SK-N-SH treated with all-trans-retinoic acid at 6 μM for 48 hours (cell line): ENCODE measurements at regions not wholly inside any gene's neighbourhood (a gene's known extent, or its start where the extent isn't known, plus 50 kb on each side); places are given as distances from the start of the nearest gene placed in this dataset.

ENCODE experiments used
- ATAC-seq: fragments of 200-7000 bp; cut with Tn5 transposase; 3 replicates; pipeline ENCODE4 v1.9.1; 2020; ENCODE audit warnings: mild to moderate bottlenecking, moderate library complexity
- ARNTL ChIP-seq: fragments of 450-650 bp; formaldehyde crosslinking; IDR thresholded peaks from 2 replicates; pipeline ENCODE4 v1.5.0; 2020; ENCODE audit warnings: low read depth, mild to moderate bottlenecking, moderate library complexity, borderline replicate concordance
- BACH2 ChIP-seq: fragments of 250-450 bp; sonication (Bioruptor Pico); IDR thresholded peaks from 2 replicates; pipeline ENCODE4 v1.9.0; 2021; ENCODE audit warnings: mild to moderate bottlenecking, borderline replicate concordance
- CSDC2 ChIP-seq: fragments of 250-450 bp; sonication (Bioruptor Pico); IDR thresholded peaks from 2 replicates; pipeline ENCODE4 v1.5.0; 2020; ENCODE audit warnings: mild to moderate bottlenecking, moderate library complexity
- ESRRG ChIP-seq: fragments of 250-450 bp; sonication (Bioruptor Pico); IDR thresholded peaks from 2 replicates; pipeline ENCODE4 v1.6.1; 2021; ENCODE audit warnings: mild to moderate bottlenecking
- GLIS3 ChIP-seq: fragments of 250-450 bp; sonication (Bioruptor Pico); IDR thresholded peaks from 2 replicates; pipeline ENCODE4 v1.5.0; 2020; ENCODE audit warnings: mild to moderate bottlenecking, moderate library complexity
- ISL1 ChIP-seq: fragments of 250-450 bp; sonication (Bioruptor Pico); IDR thresholded peaks from 2 replicates; pipeline ENCODE4 v2.1.2; 2022; ENCODE audit warnings: mild to moderate bottlenecking, moderate library complexity
- OSR1 ChIP-seq: fragments of 250-450 bp; sonication (Bioruptor Pico); IDR thresholded peaks from 2 replicates; pipeline ENCODE4 v1.8.0; 2022; ENCODE audit warnings: moderate library complexity, mild to moderate bottlenecking, inconsistent platforms
- RARB ChIP-seq: fragments of 250-450 bp; sonication (Bioruptor Pico); IDR thresholded peaks from 2 replicates; pipeline ENCODE4 v1.8.0; 2021; ENCODE audit warnings: mild to moderate bottlenecking, moderate library complexity
- SNAI2 ChIP-seq: fragments of 250-450 bp; sonication (Bioruptor Pico); IDR thresholded peaks from 2 replicates; pipeline ENCODE4 v1.5.0; 2020; ENCODE audit warnings: mild to moderate bottlenecking, moderate library complexity
- TCF4 ChIP-seq: fragments of 250-450 bp; sonication (Bioruptor Pico); IDR thresholded peaks from 2 replicates; pipeline ENCODE4 v1.8.0; 2021; ENCODE audit warnings: mild to moderate bottlenecking, moderate library complexity, borderline replicate concordance
- TOX ChIP-seq: fragments of 250-450 bp; sonication (Bioruptor Pico); IDR thresholded peaks from 2 replicates; pipeline ENCODE4 v1.8.0; 2021; ENCODE audit warnings: mild to moderate bottlenecking, moderate library complexity, borderline replicate concordance
- ZC3H10 ChIP-seq: fragments of 250-450 bp; sonication (Bioruptor Pico); IDR thresholded peaks from 2 replicates; pipeline ENCODE4 v1.5.1; 2021; ENCODE audit warnings: mild to moderate bottlenecking, moderate library complexity
- ZFP3 ChIP-seq: fragments of 250-450 bp; sonication (Bioruptor Pico); IDR thresholded peaks from 2 replicates; pipeline ENCODE4 v1.5.0; 2020; ENCODE audit warnings: mild to moderate bottlenecking, moderate library complexity
- ZFP30 ChIP-seq: fragments of 450-650 bp; formaldehyde crosslinking; IDR thresholded peaks from 2 replicates; pipeline ENCODE4 v1.5.0; 2022; ENCODE audit warnings: mild to moderate bottlenecking, moderate library complexity
- ZNF565 ChIP-seq: fragments of 450-650 bp; formaldehyde crosslinking; conservative IDR thresholded peaks from 2 replicates; pipeline ENCODE4 v1.5.0; 2020; ENCODE audit warnings: low read depth, mild to moderate bottlenecking, moderate library complexity
- ZNF70 ChIP-seq: fragments of 450-650 bp; formaldehyde crosslinking; IDR thresholded peaks from 2 replicates; pipeline ENCODE4 v1.5.0; 2020; ENCODE audit warnings: mild to moderate bottlenecking, moderate library complexity
- TF ChIP-seq, protein P1 (sequence below): fragments of 250-450 bp; sonication (Bioruptor Pico); IDR thresholded peaks from 2 replicates; pipeline ENCODE4 v1.8.0; 2020; ENCODE audit warnings: mild to moderate bottlenecking, moderate library complexity, borderline replicate concordance
- TF ChIP-seq, protein P2 (sequence below): fragments of 250-450 bp; sonication (Bioruptor Pico); IDR thresholded peaks from 2 replicates; pipeline ENCODE4 v1.8.0; 2021; ENCODE audit warnings: low read depth, mild to moderate bottlenecking, moderate library complexity, borderline replicate concordance
- TF ChIP-seq, protein P3 (sequence below): fragments of 250-450 bp; sonication (Bioruptor Pico); IDR thresholded peaks from 2 replicates; pipeline ENCODE4 v1.5.0; 2020; ENCODE audit warnings: mild to moderate bottlenecking, moderate library complexity
- TF ChIP-seq, protein P4 (sequence below): fragments of 250-450 bp; sonication (Bioruptor Pico); IDR thresholded peaks from 2 replicates; pipeline ENCODE4 v1.5.1; 2021; ENCODE audit warnings: mild to moderate bottlenecking, moderate library complexity

DNA sequence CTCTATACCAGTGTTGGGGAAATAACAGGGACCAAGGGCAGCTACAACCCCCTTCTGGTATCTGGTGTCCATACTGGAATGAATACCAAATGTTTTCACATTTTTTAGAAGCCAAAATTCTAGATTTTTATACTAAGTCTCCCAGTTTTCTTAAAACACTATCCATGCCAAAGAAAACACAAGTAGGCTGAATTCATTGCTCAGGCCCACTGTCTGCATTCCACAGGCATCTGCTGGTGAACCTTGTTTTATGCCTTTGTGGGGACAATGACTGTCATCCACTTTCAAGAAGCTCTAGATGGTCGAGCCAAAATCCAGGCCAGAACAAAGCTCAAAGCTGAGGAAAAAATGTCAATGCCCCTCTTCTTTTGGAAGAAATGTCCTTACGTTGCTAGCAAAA, 213.4 kb upstream of the RASGEF1B start:
- no peak for ATAC-seq
- no peak for TF ChIP-seq OSR1 (CRISPR knock-in tag)
- no peak for TF ChIP-seq ZNF565 (CRISPR knock-in tag)
- TF ChIP-seq RARB = no peak
- no peak for TF ChIP-seq ESRRG (CRISPR knock-in tag)
- TF ChIP-seq, protein P1, sequence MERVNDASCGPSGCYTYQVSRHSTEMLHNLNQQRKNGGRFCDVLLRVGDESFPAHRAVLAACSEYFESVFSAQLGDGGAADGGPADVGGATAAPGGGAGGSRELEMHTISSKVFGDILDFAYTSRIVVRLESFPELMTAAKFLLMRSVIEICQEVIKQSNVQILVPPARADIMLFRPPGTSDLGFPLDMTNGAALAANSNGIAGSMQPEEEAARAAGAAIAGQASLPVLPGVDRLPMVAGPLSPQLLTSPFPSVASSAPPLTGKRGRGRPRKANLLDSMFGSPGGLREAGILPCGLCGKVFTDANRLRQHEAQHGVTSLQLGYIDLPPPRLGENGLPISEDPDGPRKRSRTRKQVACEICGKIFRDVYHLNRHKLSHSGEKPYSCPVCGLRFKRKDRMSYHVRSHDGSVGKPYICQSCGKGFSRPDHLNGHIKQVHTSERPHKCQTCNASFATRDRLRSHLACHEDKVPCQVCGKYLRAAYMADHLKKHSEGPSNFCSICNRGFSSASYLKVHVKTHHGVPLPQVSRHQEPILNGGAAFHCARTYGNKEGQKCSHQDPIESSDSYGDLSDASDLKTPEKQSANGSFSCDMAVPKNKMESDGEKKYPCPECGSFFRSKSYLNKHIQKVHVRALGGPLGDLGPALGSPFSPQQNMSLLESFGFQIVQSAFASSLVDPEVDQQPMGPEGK (CRISPR knock-in tag) = no peak
- no peak for TF ChIP-seq TCF4
- no peak for TF ChIP-seq ARNTL (CRISPR knock-in tag)
- TF ChIP-seq, protein P2, sequence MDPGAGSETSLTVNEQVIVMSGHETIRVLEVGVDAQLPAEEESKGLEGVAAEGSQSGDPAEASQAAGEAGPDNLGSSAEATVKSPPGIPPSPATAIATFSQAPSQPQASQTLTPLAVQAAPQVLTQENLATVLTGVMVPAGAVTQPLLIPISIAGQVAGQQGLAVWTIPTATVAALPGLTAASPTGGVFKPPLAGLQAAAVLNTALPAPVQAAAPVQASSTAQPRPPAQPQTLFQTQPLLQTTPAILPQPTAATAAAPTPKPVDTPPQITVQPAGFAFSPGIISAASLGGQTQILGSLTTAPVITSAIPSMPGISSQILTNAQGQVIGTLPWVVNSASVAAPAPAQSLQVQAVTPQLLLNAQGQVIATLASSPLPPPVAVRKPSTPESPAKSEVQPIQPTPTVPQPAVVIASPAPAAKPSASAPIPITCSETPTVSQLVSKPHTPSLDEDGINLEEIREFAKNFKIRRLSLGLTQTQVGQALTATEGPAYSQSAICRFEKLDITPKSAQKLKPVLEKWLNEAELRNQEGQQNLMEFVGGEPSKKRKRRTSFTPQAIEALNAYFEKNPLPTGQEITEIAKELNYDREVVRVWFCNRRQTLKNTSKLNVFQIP (CRISPR knock-in tag) = no peak
- no peak for TF ChIP-seq ZNF70 (CRISPR knock-in tag)
- TF ChIP-seq, protein P3, sequence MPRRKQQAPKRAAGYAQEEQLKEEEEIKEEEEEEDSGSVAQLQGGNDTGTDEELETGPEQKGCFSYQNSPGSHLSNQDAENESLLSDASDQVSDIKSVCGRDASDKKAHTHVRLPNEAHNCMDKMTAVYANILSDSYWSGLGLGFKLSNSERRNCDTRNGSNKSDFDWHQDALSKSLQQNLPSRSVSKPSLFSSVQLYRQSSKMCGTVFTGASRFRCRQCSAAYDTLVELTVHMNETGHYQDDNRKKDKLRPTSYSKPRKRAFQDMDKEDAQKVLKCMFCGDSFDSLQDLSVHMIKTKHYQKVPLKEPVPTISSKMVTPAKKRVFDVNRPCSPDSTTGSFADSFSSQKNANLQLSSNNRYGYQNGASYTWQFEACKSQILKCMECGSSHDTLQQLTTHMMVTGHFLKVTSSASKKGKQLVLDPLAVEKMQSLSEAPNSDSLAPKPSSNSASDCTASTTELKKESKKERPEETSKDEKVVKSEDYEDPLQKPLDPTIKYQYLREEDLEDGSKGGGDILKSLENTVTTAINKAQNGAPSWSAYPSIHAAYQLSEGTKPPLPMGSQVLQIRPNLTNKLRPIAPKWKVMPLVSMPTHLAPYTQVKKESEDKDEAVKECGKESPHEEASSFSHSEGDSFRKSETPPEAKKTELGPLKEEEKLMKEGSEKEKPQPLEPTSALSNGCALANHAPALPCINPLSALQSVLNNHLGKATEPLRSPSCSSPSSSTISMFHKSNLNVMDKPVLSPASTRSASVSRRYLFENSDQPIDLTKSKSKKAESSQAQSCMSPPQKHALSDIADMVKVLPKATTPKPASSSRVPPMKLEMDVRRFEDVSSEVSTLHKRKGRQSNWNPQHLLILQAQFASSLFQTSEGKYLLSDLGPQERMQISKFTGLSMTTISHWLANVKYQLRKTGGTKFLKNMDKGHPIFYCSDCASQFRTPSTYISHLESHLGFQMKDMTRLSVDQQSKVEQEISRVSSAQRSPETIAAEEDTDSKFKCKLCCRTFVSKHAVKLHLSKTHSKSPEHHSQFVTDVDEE (CRISPR knock-in tag) = no peak
- TF ChIP-seq ZC3H10 (CRISPR knock-in tag) = no peak
- TF ChIP-seq BACH2 (CRISPR knock-in tag) = no peak
- no peak for TF ChIP-seq TOX (CRISPR knock-in tag)
- TF ChIP-seq, protein P4, sequence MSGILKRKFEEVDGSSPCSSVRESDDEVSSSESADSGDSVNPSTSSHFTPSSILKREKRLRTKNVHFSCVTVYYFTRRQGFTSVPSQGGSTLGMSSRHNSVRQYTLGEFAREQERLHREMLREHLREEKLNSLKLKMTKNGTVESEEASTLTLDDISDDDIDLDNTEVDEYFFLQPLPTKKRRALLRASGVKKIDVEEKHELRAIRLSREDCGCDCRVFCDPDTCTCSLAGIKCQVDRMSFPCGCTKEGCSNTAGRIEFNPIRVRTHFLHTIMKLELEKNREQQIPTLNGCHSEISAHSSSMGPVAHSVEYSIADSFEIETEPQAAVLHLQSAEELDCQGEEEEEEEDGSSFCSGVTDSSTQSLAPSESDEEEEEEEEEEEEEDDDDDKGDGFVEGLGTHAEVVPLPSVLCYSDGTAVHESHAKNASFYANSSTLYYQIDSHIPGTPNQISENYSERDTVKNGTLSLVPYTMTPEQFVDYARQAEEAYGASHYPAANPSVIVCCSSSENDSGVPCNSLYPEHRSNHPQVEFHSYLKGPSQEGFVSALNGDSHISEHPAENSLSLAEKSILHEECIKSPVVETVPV (CRISPR knock-in tag) = no peak
- no peak for TF ChIP-seq ZFP3 (CRISPR knock-in tag)
- no peak for TF ChIP-seq SNAI2 (CRISPR knock-in tag)
- TF ChIP-seq, all 23 proteins: peak for 0

DNA sequence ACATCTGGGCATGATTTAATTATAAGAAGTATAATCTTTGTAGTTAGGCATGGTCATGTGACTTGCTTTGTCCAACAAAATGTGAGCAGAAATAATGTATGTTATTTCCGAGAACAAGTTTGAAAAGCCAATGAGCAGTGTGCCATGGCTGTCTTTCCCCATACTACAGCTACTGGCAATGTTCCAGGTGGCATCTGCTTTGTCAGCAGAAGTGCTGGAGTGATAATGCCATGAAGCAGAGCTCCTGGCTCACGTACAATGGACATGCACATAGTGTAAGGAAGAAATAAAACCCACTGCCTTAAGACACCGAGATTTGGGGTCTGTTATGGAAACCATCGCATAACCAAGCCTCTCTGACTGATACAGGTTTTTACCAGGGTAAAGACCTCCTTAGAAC, 212.6 kb upstream of the RASGEF1B start:
- TF ChIP-seq ZC3H10 (CRISPR knock-in tag) (no peak), ZFP3 (CRISPR knock-in tag) (no peak), OSR1 (CRISPR knock-in tag) (no peak), GLIS3 (no peak), ZNF565 (CRISPR knock-in tag) (no peak)
- TF ChIP-seq, protein P4 (CRISPR knock-in tag) = no peak
- no peak for ATAC-seq

DNA sequence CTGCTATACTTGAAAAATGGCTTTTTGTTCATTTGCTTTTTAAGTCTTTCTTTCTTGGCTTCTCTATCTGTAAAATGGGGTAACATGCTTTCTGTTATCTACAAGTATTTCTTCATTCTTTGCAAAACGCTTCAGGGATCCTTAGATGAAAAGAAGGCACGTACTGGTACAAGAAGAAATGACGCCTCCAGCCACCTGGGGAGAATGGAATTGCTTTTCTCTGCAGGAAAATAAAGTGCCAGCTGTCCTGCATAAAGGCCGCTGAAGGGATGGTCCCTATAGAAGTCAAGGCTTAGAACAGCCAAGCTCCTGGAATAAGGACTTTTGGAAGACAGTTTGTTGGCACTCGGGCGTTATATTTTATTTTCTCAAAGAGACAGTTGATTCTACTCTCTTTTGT, 210.8 kb upstream of the RASGEF1B start:
- ATAC-seq = no peak
- TF ChIP-seq ESRRG (CRISPR knock-in tag) = no peak
- no peak for TF ChIP-seq SNAI2 (CRISPR knock-in tag)
- no peak for TF ChIP-seq ISL1 (CRISPR knock-in tag)
- TF ChIP-seq GLIS3 = no peak
- no peak for TF ChIP-seq ARNTL (CRISPR knock-in tag)
- TF ChIP-seq, protein P2 (CRISPR knock-in tag) = no peak
- no peak for TF ChIP-seq RARB
- no peak for TF ChIP-seq ZFP30
- TF ChIP-seq CSDC2 (CRISPR knock-in tag) = no peak
- TF ChIP-seq, protein P4 (CRISPR knock-in tag) = no peak
- TF ChIP-seq ZC3H10 (CRISPR knock-in tag) = no peak
- TF ChIP-seq TCF4 = no peak
- TF ChIP-seq, protein P3 (CRISPR knock-in tag) = no peak
- TF ChIP-seq ZNF565 (CRISPR knock-in tag) = no peak
- no peak for TF ChIP-seq BACH2 (CRISPR knock-in tag)
